ENCODE measurements at regions not wholly inside any gene's neighbourhood (a gene's known extent, or its start where the extent isn't known, plus 50 kb on each side); places are given as distances from the start of the nearest gene placed in this dataset.
"Not testable (repeated sequence)": the region's sequence is repeated elsewhere in the genome, so short reads cannot be mapped to it uniquely, and the experiment has no call there.

- Histone ChIP-seq H3K4me1 (ENCODE audit: control insufficient read depth in 1 of 2, insufficient read depth in 2 of 2, low read length in 2 of 2) (no peaks in the 10 kb centered on the region), H3K9me3 (replicated peaks in 1 of 2; ENCODE audit: control insufficient read depth in 1 of 2, insufficient read depth in 1 of 2, low read length in 2 of 2) (no peaks in the 10 kb centered on the region), H3K79me2 (ENCODE audit: insufficient read depth, low read length) (no peaks in the 10 kb centered on the region), H3K36me3 (replicated peaks in 1 of 2; ENCODE audit: control insufficient read depth in 1 of 2, insufficient read depth in 2 of 2, low read length in 2 of 2) (no peaks in the 10 kb centered on the region), H4K20me1 (ENCODE audit: insufficient read depth, low read length) (no peaks in the 10 kb centered on the region), H2AFZ (ENCODE audit: insufficient read depth, low read depth, low read length, poor library complexity, severe bottlenecking) (no peak overlapping the region), H3K4me2 (replicated peaks; ENCODE audit: extremely low read depth, low read length, poor library complexity, severe bottlenecking) (no peak overlapping the region), H3K27ac (ENCODE audit: low read depth in 1 of 2, low read length in 2 of 2) (no peak overlapping the region), H3K9ac (ENCODE audit: insufficient read depth, low read length, poor library complexity, severe bottlenecking) (no peak overlapping the region), H3K4me3 (replicated peaks in 1 of 3; ENCODE audit: low read depth in 2 of 3, low read length in 3 of 3) (no peak overlapping the region), H3K27me3 (ENCODE audit: control insufficient read depth in 2 of 2, insufficient read depth in 2 of 2, low read length in 2 of 2) (no peaks in the 10 kb centered on the region)
- peaks cover 0 to 4% (median 0%) of the 10 kb centered on the region in 7 donors for H3K9me3 Mint-ChIP-seq
- intact Hi-C loops (cut with micrococcal nuclease): no loop called here
- no peak for TF ChIP-seq CTCF (IDR thresholded peaks at IDR 0.05)
- no peaks in the 10 kb centered on the region for H3K27me3 Mint-ChIP-seq (ENCODE audit: low read depth in 3 of 3)
- WGBS (ENCODE audit: insufficient coverage): 100% methylated on average over 2 of the region's 2 CpGs
- H3K4me3 Mint-ChIP-seq: no peak overlapping the region
- peaks cover 6% of the 10 kb centered on the region for H3K4me1 Mint-ChIP-seq
- DNase-seq: no peak
- no peaks in the 10 kb centered on the region for H3K36me3 Mint-ChIP-seq
- no peak overlapping the region for H3K27ac Mint-ChIP-seq
Measured at GRCh38 chr1:168403140-168403539, 122.5 kb downstream of the TBX19 start.

- H4K20me1 ChIP-seq (ENCODE audit: insufficient read depth, low read length); H3K36me3 ChIP-seq (replicated peaks in 1 of 2; ENCODE audit: control insufficient read depth in 1 of 2, insufficient read depth in 2 of 2, low read length in 2 of 2); intact Hi-C loops (cut with micrococcal nuclease); H3K4me3 ChIP-seq (replicated peaks in 1 of 3; ENCODE audit: low read depth in 2 of 3, low read length in 3 of 3); H3K27ac ChIP-seq (ENCODE audit: low read depth in 1 of 2, low read length in 2 of 2); H3K4me3 Mint-ChIP-seq; DNase-seq; H3K27me3 ChIP-seq (ENCODE audit: control insufficient read depth in 2 of 2, insufficient read depth in 2 of 2, low read length in 2 of 2); H3K79me2 ChIP-seq (ENCODE audit: insufficient read depth, low read length); H2AFZ ChIP-seq (ENCODE audit: insufficient read depth, low read depth, low read length, poor library complexity, severe bottlenecking); H3K4me1 Mint-ChIP-seq; H3K4me1 ChIP-seq (ENCODE audit: control insufficient read depth in 1 of 2, insufficient read depth in 2 of 2, low read length in 2 of 2); H3K27me3 Mint-ChIP-seq (ENCODE audit: low read depth in 3 of 3); H3K4me2 ChIP-seq (replicated peaks; ENCODE audit: extremely low read depth, low read length, poor library complexity, severe bottlenecking); H3K36me3 Mint-ChIP-seq; H3K9me3 Mint-ChIP-seq; H3K9ac ChIP-seq (ENCODE audit: insufficient read depth, low read length, poor library complexity, severe bottlenecking); H3K27ac Mint-ChIP-seq; H3K9me3 ChIP-seq (replicated peaks in 1 of 2; ENCODE audit: control insufficient read depth in 1 of 2, insufficient read depth in 1 of 2, low read length in 2 of 2): not testable (repeated sequence)
- WGBS (ENCODE audit: insufficient coverage): no CpG with 5 or more reads among the region's 3 CpGs
Measured at GRCh38 chr1:168402466-168402865, 121.8 kb downstream of the TBX19 start.

Measured in CD14-positive monocyte (primary cell).